Endodermal cell (in vitro differentiated cells): ENCODE measurements at regions not wholly inside any gene's neighbourhood (a gene's known extent, or its start where the extent isn't known, plus 50 kb on each side); places are given as distances from the start of the nearest gene placed in this dataset.

Experiments
- DNase-seq: peaks from one replicate; pipeline ENCODE4 v3.0.0-alpha.2; 2017
- H3K27ac ChIP-seq: 2 replicates; pipeline ENCODE4 v1.5.1; 2013; ENCODE audit warnings: mild to moderate bottlenecking, low read depth, low read length, moderate library complexity
- H3K27me3 ChIP-seq: 2 replicates; pipeline ENCODE4 v1.6.1; 2013; ENCODE audit warnings: mild to moderate bottlenecking, low read length, moderate library complexity; ENCODE audit not compliant: insufficient read depth, control insufficient read depth, poor library complexity, severe bottlenecking
- H3K36me3 ChIP-seq: 2 replicates; pipeline ENCODE4 v1.7.0; 2013; ENCODE audit warnings: mild to moderate bottlenecking, low read length, moderate library complexity; ENCODE audit not compliant: control insufficient read depth, insufficient read depth
- H3K4me1 ChIP-seq: one replicate; pipeline ENCODE4 v1.7.0; 2013; ENCODE audit warnings: low read length; ENCODE audit not compliant: control insufficient read depth, insufficient read depth
- H3K4me3 ChIP-seq: 2 replicates; pipeline ENCODE4 v1.5.1; 2013; ENCODE audit warnings: mild to moderate bottlenecking, low read length, moderate library complexity
- H3K9ac ChIP-seq: 2 replicates; pipeline ENCODE4 v1.6.1; 2013; ENCODE audit warnings: mild to moderate bottlenecking, low read length, moderate library complexity; ENCODE audit not compliant: poor library complexity, severe bottlenecking; ENCODE audit errors: extremely low read depth
- H3K9me3 ChIP-seq: 2 replicates; pipeline ENCODE4 v1.6.1; 2013; ENCODE audit warnings: mild to moderate bottlenecking, low read length, moderate library complexity; ENCODE audit not compliant: control insufficient read depth
- H3K27ac Mint-ChIP-seq: 2 replicates; pipeline ENCODE4 v1.8.0; 2020; ENCODE audit warnings: mixed read lengths
- H3K27me3 Mint-ChIP-seq: 2 replicates; pipeline ENCODE4 v1.8.0; 2021; ENCODE audit warnings: mild to moderate bottlenecking, mixed read lengths; ENCODE audit not compliant: insufficient read depth
- H3K36me3 Mint-ChIP-seq: 2 replicates; pipeline ENCODE4 v1.8.0; 2020; ENCODE audit warnings: low read depth, mixed read lengths
- H3K4me1 Mint-ChIP-seq: 2 replicates; pipeline ENCODE4 v1.8.0; 2020; ENCODE audit warnings: mixed read lengths
- H3K4me3 Mint-ChIP-seq: 2 replicates; pipeline ENCODE4 v1.8.0; 2020; ENCODE audit warnings: mild to moderate bottlenecking, moderate library complexity, mixed read lengths
- H3K9me3 Mint-ChIP-seq: 2 replicates; pipeline ENCODE4 v1.8.0; 2020; ENCODE audit warnings: mild to moderate bottlenecking, mixed read lengths
- WGBS, 2 experiments: methylation state at CpG; one replicate each; pipeline versions ENCODE4 v1.1.5 to v1.1.7; 2013; ENCODE audit warnings: missing lambda C conversion rate in 2 of 2, mixed read lengths in 1 of 2; ENCODE audit not compliant: insufficient coverage in 1 of 2, insufficient read length in 1 of 2; 5-methylcytosine and 5-hydroxymethylcytosine counted together
- TF ChIP-seq, protein P1 (sequence below): fragments of 200-600 bp; sonication (generic); conservative IDR thresholded peaks from 2 replicates; pipeline ENCODE4 v1.5.0; 2021; ENCODE audit warnings: antibody characterized with exemption, mild to moderate bottlenecking

DNA sequence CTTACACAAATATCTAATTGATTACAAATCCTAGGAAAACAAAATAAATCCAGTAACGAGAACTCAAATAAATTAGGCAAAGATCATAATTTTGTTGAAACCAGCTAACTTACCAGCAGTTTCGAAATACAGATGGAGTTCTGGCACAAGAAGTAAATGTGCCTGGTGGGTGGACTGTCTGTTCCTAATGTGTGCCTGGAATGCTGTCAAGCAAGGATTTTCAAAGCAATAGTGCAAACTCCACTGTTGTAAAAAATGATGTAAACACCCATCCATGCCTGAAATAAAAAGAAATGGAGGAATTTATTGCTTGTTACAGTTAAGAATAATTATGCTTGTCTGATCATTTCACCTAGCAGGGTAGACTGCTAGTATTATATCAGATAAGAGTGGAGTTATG lies 423.9 kb upstream of the MAP2 start:
- H3K27me3 Mint-ChIP-seq = no peaks in the 10 kb centered on the region

DNA sequence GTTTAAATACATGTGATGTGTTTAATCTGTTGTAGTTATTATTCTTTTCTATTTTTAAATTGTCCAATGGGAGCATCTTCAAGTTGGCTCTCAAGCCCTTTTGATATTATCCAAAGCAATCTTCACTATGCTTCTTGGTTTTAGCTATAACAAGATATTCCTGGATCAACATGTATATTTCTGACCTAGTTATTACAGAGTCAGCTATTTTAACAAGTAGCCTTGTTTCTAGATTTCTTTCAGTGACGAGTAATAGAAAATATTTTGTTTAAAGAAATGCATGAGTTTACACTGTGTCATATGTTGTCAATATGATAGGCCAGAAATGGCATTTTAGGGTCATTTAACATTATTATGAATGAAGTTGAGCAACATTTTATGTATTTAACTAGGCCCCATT lies 421.8 kb upstream of the MAP2 start:
- Histone ChIP-seq H3K27me3 (no peaks in the 10 kb centered on the region), H3K4me1 (no peaks in the 10 kb centered on the region), H3K27ac (no peak overlapping the region), H3K36me3 (no peaks in the 10 kb centered on the region), H3K9me3 (peaks cover 26% of the 10 kb centered on the region), H3K9ac (no peak overlapping the region), H3K4me3 (no peak overlapping the region)
- H3K4me1 Mint-ChIP-seq = no peaks in the 10 kb centered on the region
- DNase-seq = no peak
- TF ChIP-seq, protein P1, sequence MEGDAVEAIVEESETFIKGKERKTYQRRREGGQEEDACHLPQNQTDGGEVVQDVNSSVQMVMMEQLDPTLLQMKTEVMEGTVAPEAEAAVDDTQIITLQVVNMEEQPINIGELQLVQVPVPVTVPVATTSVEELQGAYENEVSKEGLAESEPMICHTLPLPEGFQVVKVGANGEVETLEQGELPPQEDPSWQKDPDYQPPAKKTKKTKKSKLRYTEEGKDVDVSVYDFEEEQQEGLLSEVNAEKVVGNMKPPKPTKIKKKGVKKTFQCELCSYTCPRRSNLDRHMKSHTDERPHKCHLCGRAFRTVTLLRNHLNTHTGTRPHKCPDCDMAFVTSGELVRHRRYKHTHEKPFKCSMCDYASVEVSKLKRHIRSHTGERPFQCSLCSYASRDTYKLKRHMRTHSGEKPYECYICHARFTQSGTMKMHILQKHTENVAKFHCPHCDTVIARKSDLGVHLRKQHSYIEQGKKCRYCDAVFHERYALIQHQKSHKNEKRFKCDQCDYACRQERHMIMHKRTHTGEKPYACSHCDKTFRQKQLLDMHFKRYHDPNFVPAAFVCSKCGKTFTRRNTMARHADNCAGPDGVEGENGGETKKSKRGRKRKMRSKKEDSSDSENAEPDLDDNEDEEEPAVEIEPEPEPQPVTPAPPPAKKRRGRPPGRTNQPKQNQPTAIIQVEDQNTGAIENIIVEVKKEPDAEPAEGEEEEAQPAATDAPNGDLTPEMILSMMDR = no peak
- peaks cover 40% of the 10 kb centered on the region for H3K9me3 Mint-ChIP-seq
- no peaks in the 10 kb centered on the region for H3K36me3 Mint-ChIP-seq
- H3K27ac Mint-ChIP-seq = no peak overlapping the region
- no peaks in the 10 kb centered on the region for H3K27me3 Mint-ChIP-seq
- 60 to 86% methylated on average over 1 of the region's 1 CpG for WGBS, 2 experiments
- no peak overlapping the region for H3K4me3 Mint-ChIP-seq

More for the DNA sequence above, 423.9 kb upstream of the MAP2 start:
- no peak overlapping the region for H3K27ac Mint-ChIP-seq
- no peaks in the 10 kb centered on the region for H3K4me1 Mint-ChIP-seq
- H3K9ac ChIP-seq = no peak overlapping the region
- peaks cover 21% of the 10 kb centered on the region for H3K9me3 Mint-ChIP-seq
- TF ChIP-seq, protein P1 = no peak
- no peaks in the 10 kb centered on the region for H3K27me3 ChIP-seq
- no peak overlapping the region for H3K27ac ChIP-seq
- H3K9me3 ChIP-seq = peaks cover 7% of the 10 kb centered on the region
- no peaks in the 10 kb centered on the region for H3K36me3 ChIP-seq
- H3K4me3 ChIP-seq = no peak overlapping the region
- 88% methylated on average over 2 of the region's 2 CpGs; no CpG with 5 or more reads in 1 of the 2 experiments for WGBS, 2 experiments
- H3K4me3 Mint-ChIP-seq = no peak overlapping the region
- DNase-seq = no peak
- no peaks in the 10 kb centered on the region for H3K4me1 ChIP-seq
- H3K36me3 Mint-ChIP-seq = no peaks in the 10 kb centered on the region

DNA sequence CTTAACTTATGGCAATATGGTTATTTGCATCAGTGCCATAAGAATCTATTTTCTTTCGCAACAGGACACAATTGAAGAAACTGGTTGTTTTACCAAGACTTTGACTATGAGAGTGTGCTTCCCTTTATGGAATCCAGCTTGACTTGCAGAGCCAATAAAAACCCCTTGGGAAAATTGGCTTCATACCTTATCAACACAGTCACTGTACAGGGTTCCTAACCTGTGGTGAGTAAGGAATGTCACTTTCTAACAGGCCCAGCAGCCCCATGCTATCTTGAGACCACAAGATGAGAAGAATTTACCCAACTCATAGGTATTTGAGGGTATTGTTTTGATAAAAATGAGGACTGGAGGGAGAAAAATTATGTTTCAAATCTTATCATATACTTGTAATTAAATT lies 418.5 kb upstream of the MAP2 start:
- H3K9me3 Mint-ChIP-seq = peaks cover 40% of the 10 kb centered on the region
- WGBS, 2 experiments = 88 to 92% methylated on average over 1 of the region's 1 CpG
- H3K27ac Mint-ChIP-seq = no peak overlapping the region
- H3K4me1 Mint-ChIP-seq = no peaks in the 10 kb centered on the region
- Histone ChIP-seq H3K4me1 (no peaks in the 10 kb centered on the region), H3K27ac (no peak overlapping the region), H3K36me3 (no peaks in the 10 kb centered on the region), H3K4me3 (no peak overlapping the region), H3K9ac (no peak overlapping the region), H3K27me3 (no peaks in the 10 kb centered on the region), H3K9me3 (peaks cover 28% of the 10 kb centered on the region)
- no peaks in the 10 kb centered on the region for H3K36me3 Mint-ChIP-seq
- H3K4me3 Mint-ChIP-seq = no peak overlapping the region
- DNase-seq = no peak
- TF ChIP-seq, protein P1 = no peak
- no peaks in the 10 kb centered on the region for H3K27me3 Mint-ChIP-seq
